OCI-LY7 (cell line): ENCODE measurements at regions not wholly inside any gene's neighbourhood (a gene's known extent, or its start where the extent isn't known, plus 50 kb on each side); places are given as distances from the start of the nearest gene placed in this dataset.

Experiments used
- BruUV-seq: library from RNA; stranded (reverse); fragments of 400-500 nt; replicated peaks from 2 replicates; lab custom pipeline; 2021; lab: Mats Ljungman, UMichigan
- CTCF ChIA-PET: fragments of 300-600 bp; sonication (Branson Sonifier 250); formaldehyde crosslinking; loops from one replicate; lab custom pipeline; 2022; ENCODE audit warnings: antibody characterized with exemption; ENCODE audit not compliant: unreplicated experiment; lab: Charles Lee
- POLR2A ChIA-PET: fragments of 300-600 bp; sonication (Branson Sonifier 250); formaldehyde crosslinking; loops from one replicate; lab custom pipeline; 2022; ENCODE audit warnings: antibody characterized with exemption; lab: Charles Lee
- DNase-seq: peaks from one replicate; pipeline ENCODE4 v3.0.0-alpha.2; 2015; ENCODE audit warnings: low spot score
- H2AFZ ChIP-seq: fragments of 200-600 bp; sonication (generic), shearing (Covaris generic); 2 replicates; pipeline ENCODE4 v1.6.1; 2014; ENCODE audit warnings: mild to moderate bottlenecking, antibody characterized with exemption, low read length, moderate library complexity
- H3K27ac ChIP-seq: fragments of 200-600 bp; sonication (generic); 2 replicates; pipeline ENCODE4 v1.5.1; 2014; ENCODE audit warnings: mixed run types, low read depth, mild to moderate bottlenecking, moderate library complexity, low read length, inconsistent platforms; ENCODE audit not compliant: poor library complexity, severe bottlenecking
- H3K36me3 ChIP-seq: fragments of 200-600 bp; sonication (generic); 2 replicates; pipeline ENCODE4 v1.6.1; 2014; ENCODE audit warnings: mild to moderate bottlenecking, antibody characterized with exemption, low read length, moderate library complexity, mixed read lengths; ENCODE audit not compliant: insufficient read depth
- H3K4me1 ChIP-seq: fragments of 200-600 bp; sonication (generic); 2 replicates; pipeline ENCODE4 v1.5.1; 2014; ENCODE audit warnings: mild to moderate bottlenecking, low read length; ENCODE audit not compliant: insufficient read depth, poor library complexity, severe bottlenecking
- H3K4me2 ChIP-seq: fragments of 200-600 bp; sonication (generic); 2 replicates; pipeline ENCODE4 v1.6.1; 2014; ENCODE audit warnings: mild to moderate bottlenecking, low read length
- H3K4me3 ChIP-seq: fragments of 200-600 bp; sonication (generic); 2 replicates; pipeline ENCODE4 v1.5.1; 2014; ENCODE audit warnings: mild to moderate bottlenecking, low read depth, low read length; ENCODE audit not compliant: poor library complexity, severe bottlenecking
- H3K79me2 ChIP-seq: fragments of 200-600 bp; sonication (generic); 2 replicates; pipeline ENCODE4 v1.6.1; 2016; ENCODE audit warnings: low read depth, mild to moderate bottlenecking, low read length, moderate library complexity, mixed read lengths; ENCODE audit not compliant: insufficient read depth
- H3K9me2 ChIP-seq: fragments of 200-600 bp; sonication (generic); 2 replicates; pipeline ENCODE4 v1.6.1; 2016; ENCODE audit warnings: mild to moderate bottlenecking, low read length, mixed read lengths; ENCODE audit not compliant: insufficient read depth
- H3K9me3 ChIP-seq: fragments of 200-600 bp; sonication (generic); 2 replicates; pipeline ENCODE4 v1.6.1; 2014; ENCODE audit warnings: mild to moderate bottlenecking, mixed run types, low read length, mixed read lengths
- H4K20me1 ChIP-seq: fragments of 200-600 bp; sonication (generic); 2 replicates; pipeline ENCODE4 v1.6.1; 2014; ENCODE audit warnings: mild to moderate bottlenecking, antibody characterized with exemption, low read length, moderate library complexity, mixed read lengths; ENCODE audit not compliant: insufficient read depth
- CTCF ChIP-seq: fragments of 200-600 bp; sonication (generic); conservative IDR thresholded peaks from 2 replicates; pipeline ENCODE4 v1.5.1; 2014; ENCODE audit warnings: mild to moderate bottlenecking, antibody characterized with exemption, low read length, moderate library complexity, mixed read lengths
- EZH2phosphoT487 ChIP-seq: fragments of 200-600 bp; sonication (generic); IDR thresholded peaks from 2 replicates; pipeline ENCODE4 v1.6.1; 2018; ENCODE audit warnings: low read depth, borderline replicate concordance, mild to moderate bottlenecking, mixed run types, antibody characterized with exemption, low read length, moderate library complexity, mixed read lengths
- intact Hi-C: fragments of 100-400 bp; cut with micrococcal nuclease; formaldehyde crosslinking; loops from one replicate; pipeline ENCODE4 v1.10.0; 2022; ENCODE audit not compliant: unreplicated experiment

GRCh38 chr10:64586934-64587503 is 1065.8 kb downstream of the REEP3 start:
- Histone ChIP-seq H3K9me3 (no peaks in the 10 kb centered on the region), H4K20me1 (no peaks in the 10 kb centered on the region), H3K4me2 (no peak overlapping the region), H2AFZ (no peak overlapping the region), H3K4me3 (no peak overlapping the region), H3K4me1 (no peaks in the 10 kb centered on the region), H3K36me3 (no peaks in the 10 kb centered on the region), H3K27ac (no peak overlapping the region), H3K9me2 (no peaks in the 10 kb centered on the region), H3K79me2 (no peaks in the 10 kb centered on the region)
- ChIA-PET CTCF (no interaction called here), POLR2A (no interaction called here)
- intact Hi-C loops, result no loop called here
- BruUV-seq, result no TSS peak
- no peak for DNase-seq
- no peak for TF ChIP-seq CTCF
- no peak for TF ChIP-seq EZH2phosphoT487

GRCh38 chr10:64594072-64594471 is 1072.9 kb downstream of the REEP3 start:
- intact Hi-C loops, result no loop called here
- Histone ChIP-seq H3K4me3 (no peak overlapping the region), H3K9me3 (no peaks in the 10 kb centered on the region), H3K4me2 (no peak overlapping the region), H3K36me3 (no peaks in the 10 kb centered on the region), H3K79me2 (no peaks in the 10 kb centered on the region), H3K27ac (no peak overlapping the region), H3K9me2 (no peaks in the 10 kb centered on the region), H3K4me1 (no peaks in the 10 kb centered on the region), H4K20me1 (no peaks in the 10 kb centered on the region), H2AFZ (no peak overlapping the region)
- CTCF ChIA-PET, result no interaction called here
- TF ChIP-seq CTCF (no peak), EZH2phosphoT487 (no peak)
- no peak for DNase-seq
- POLR2A ChIA-PET, result no interaction called here
- BruUV-seq, result no TSS peak

GRCh38 chr10:64598600-64598999 is 1077.4 kb downstream of the REEP3 start:
- Histone ChIP-seq H4K20me1 (no peaks in the 10 kb centered on the region), H3K4me1 (no peaks in the 10 kb centered on the region), H3K9me2 (no peaks in the 10 kb centered on the region), H3K36me3 (no peaks in the 10 kb centered on the region), H2AFZ (no peak overlapping the region), H3K9me3 (no peaks in the 10 kb centered on the region), H3K4me3 (no peak overlapping the region), H3K4me2 (no peak overlapping the region), H3K27ac (no peak overlapping the region), H3K79me2 (no peaks in the 10 kb centered on the region)
- CTCF ChIA-PET, result no interaction called here
- BruUV-seq, result no TSS peak
- intact Hi-C loops, result no loop called here
- DNase-seq, result no peak
- TF ChIP-seq CTCF (no peak), EZH2phosphoT487 (no peak)
- POLR2A ChIA-PET, result interaction anchor here (0.7 kb wide), 2 partner anchors 26 to 687 kb away, joined by 3 read pairs; no protein-coding TSS in a partner anchor
